GM21786 (cell line): ENCODE measurements at regions not wholly inside any gene's neighbourhood (a gene's known extent, or its start where the extent isn't known, plus 50 kb on each side); places are given as distances from the start of the nearest gene placed in this dataset.
"Not testable (repeated sequence)": the region's sequence is repeated elsewhere in the genome, so short reads cannot be mapped to it uniquely, and the experiment has no call there.

Source experiments
- ATAC-seq: cut with Tn5 transposase; IDR thresholded peaks from one replicate; pipeline ENCODE4 v1.9.1; 2021; ENCODE audit not compliant: unreplicated experiment

DNA sequence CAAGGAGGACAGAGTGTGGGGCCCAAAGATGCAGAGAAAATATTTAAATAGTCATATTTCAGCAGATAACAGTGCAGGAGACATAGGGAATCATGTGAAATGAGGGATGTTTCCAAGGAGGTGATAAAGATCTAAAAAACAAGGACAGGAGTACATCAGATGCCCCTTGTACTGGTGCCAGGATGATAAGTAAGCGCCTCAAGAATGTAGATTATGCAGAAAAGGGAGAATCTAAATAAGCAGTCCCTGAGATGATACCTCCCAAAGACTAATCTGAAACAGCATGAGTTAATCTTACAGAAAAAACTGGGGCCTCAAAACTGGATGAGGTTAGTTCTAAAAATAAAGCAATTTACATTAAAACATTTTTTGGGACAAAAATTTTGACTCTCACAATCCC lies 136.1 kb upstream of the WDFY3 start:
- ATAC-seq: no peak

DNA sequence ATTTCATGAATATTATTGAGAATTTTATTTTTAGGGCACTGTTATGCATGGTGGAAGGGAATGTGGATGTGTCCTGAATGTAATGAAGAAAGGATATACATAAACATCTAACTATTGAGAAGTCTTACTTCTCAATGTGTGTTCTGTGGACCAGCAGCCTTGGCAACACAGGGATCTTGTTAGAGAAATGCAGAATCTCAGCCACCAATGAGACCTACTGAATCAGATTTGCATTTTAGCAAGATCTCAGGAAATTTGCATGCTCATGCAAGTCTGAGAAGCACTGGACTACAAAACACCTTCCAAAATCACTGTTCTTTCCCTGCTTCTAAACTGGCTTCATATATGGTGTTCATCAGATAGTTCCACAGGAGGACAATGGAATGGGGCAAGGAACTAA lies 139.7 kb upstream of the WDFY3 start:
- ATAC-seq: no peak

GRCh38 chr4:85106805-85107336 lies 140.4 kb upstream of the WDFY3 start:
- no peak for ATAC-seq

- no peak for ATAC-seq
Observed at GRCh38 chr4:85107553-85107952, 141.1 kb upstream of the WDFY3 start.

- ATAC-seq: no peak
Observed at GRCh38 chr4:85113706-85114105, 147.2 kb upstream of the WDFY3 start.

- ATAC-seq: no peak
Observed at GRCh38 chr4:85114526-85114925, 148.0 kb upstream of the WDFY3 start.

- no peak for ATAC-seq
Observed at GRCh38 chr4:85116008-85116407, 149.5 kb upstream of the WDFY3 start.

- no peak for ATAC-seq
Observed at GRCh38 chr4:85125688-85126087, 159.2 kb upstream of the WDFY3 start.

GRCh38 chr4:85126991-85127591 lies 160.6 kb upstream of the WDFY3 start:
- no peak for ATAC-seq

DNA sequence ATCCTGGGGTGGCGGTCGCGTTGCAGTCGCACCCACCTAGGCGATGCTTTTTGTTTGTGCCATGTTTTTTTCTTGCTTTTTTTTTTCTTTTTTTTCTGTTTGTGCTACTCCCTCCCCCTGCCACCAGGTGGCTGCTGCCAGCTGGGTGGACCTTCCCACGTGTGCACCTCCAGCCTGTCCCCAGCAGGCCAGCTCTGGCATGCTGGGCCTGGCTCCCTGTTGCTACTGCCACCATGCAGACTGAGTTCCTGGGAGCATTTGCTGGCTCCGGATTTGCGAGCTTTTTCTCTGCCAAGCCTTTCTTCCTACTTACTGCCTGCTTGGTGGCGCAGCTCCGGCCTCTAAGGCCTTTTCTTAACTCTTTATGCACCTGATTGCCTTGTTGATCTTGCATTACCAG lies 161.2 kb upstream of the WDFY3 start:
- ATAC-seq: peak; percentile 92

DNA sequence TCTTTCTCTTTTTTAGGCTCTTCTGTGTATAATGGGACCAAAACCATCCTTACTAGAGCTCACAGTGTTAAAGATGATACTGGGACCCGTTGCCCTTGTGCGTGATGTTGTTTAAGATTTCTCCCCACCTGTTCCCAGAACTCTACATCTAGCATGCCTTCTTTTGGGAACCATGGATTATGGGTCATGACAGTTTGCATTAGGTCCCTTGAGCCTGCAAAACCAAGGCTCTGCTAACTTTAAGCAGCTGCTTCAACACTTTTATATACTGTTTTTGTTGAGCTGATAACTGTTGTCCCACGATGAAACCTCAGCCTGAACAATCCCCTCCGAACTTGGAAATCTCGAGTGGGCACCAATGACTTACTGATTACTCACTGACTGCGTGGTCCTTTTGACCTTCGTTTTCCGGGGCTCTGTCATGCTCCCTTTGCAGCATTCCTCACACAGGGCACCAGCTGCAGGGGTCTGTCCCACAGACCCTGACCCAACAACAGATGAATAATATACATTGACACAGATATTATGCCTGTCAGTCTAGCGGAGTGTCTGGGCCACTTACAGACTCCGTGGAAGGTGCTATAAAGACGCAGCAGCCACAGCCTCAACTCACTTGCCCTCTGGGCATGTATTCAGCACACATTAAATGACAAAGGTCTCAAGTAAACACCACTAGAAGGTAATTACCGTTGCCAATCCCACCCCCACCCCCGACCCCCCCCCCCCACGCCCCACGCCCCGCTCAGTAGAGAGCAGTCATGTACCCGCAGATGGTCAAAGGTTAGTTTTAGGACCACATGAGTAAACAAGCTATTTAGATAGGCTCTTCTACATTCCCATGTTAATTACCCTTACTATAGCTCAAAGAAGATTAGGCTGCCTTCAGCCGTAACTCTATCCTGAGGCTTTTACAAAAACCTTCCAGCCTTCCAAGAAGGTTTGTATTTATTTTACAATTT lies 162.0 kb upstream of the WDFY3 start:
- no peak for ATAC-seq

DNA sequence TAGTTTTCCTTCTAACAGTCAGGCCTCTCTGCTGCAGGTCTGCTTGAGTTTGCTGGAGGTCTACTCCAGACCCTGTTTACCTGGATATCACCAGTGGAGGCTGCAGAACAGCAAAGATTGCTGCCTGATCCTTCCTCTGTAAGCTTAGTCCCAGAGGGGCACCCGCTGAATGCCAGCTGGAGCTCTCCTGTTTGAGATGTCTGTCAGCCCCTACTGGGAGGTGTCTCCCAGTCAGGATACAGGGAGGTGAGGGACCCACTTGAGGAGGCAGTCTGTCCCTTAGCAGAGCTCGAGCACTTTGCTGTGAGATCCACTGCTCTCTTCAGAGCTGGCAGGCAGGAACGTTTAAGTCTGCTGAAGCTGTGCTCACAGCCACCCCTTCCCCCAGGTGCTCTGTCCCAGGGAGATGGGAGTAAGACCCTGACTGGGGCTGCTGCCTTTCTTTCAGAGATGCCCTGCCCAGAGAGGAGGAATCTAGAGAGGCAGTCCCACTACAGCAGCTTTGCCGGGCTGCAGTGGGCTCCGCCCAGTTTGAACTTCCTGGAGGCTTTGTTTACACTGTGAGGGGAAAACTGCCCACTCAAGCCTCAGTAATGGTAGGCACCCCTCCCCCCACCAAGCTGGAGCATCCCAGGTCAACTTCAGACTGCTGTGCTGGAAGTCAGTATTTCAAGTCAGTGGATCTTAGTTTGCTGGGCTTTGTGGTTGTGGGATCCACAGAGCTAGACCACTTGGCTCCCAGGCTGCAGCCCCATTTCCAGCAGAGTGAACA lies 163.1 kb upstream of the WDFY3 start:
- not testable (repeated sequence) for ATAC-seq

DNA sequence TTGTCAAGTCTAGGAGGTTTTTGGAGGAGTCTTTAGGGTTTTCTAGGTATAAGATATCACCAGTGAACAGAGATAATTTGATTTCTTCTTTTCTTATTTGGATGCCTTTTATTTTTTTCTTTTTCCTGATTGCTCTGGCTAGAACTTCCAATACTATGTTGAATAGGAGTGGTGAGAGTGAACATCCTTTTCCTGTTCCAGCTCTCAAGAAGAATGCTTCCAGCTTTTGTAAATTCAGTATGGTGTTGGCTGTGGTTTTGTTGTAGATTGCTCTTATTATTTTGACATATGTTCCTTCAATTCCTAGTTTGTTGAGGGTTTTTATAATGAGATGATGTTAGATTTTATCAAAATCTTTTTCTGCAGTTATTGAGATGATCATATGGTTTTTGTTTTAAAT lies 165.6 kb upstream of the WDFY3 start:
- ATAC-seq: no peak

DNA sequence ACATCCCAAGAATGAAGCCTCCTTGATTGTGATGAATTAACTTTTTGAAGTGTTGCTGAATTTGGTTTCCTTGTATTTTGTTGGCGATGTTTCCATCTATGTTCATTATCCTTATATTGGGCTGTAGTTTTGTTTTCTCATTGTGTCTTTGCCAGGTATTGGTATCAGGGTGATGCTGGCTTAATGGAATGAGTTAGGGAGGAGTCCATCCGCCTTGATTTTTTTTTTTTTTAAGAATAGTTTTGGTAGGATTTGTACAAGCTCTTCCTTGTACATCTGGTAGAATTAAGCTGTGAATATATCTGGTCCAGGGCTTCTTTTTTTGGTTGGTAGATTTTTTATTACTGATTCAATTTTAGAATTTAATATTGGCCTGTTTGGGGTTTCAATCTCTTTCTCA lies 166.1 kb upstream of the WDFY3 start:
- ATAC-seq: no peak

GRCh38 chr4:85139749-85140148 lies 173.3 kb upstream of the WDFY3 start:
- ATAC-seq: not testable (repeated sequence)

GRCh38 chr4:85142451-85142850 lies 176.0 kb upstream of the WDFY3 start:
- no peak for ATAC-seq

DNA sequence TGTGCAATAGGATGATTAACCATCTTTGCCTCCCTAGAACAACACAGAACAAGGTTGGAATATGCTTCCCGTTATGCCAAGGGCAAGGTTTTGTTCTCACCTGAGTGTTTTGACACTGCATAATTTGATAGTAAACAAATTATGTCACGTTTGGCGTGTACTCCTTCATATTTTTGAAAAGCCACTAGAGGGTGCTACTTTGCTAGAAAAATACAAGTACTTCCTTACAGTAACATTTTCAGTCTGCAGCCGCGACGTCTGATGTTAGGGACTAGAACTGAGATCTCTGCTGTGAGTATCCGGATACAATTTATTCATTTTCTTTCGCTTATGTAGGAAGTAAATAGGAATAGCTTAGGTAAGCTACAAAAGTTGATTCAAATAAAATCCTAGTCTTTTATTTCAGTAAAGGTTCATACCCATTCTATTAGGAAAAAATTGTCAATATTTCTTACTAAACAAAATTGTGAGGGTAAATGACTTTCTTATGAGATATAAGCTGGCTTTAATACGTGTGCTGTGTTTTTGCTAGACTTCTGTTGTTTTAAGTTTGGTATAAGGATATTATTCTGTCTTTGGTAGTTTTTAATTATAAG lies 181.1 kb upstream of the WDFY3 start:
- ATAC-seq: peak; percentile 88

DNA sequence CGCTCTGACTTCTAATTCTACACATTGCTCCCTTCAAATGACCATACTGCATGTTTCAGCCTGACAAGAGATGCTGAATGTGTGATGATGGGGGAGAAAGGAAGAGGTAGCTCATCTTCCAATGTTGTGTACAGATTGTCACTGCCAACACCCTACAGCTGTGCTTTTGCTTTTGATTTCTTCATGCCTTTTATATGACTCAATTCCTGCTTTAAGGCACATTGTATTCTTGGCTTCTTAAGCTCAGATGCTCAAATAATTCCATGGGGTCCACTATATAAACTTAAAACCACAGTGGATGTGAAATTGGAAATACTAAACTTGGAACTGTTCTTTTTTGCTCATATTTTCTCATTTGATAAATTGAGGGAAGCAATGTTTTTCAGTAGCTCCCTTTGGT lies 183.2 kb upstream of the WDFY3 start:
- ATAC-seq: no peak

- ATAC-seq: no peak
Observed at GRCh38 chr4:85151371-85151770, 184.9 kb upstream of the WDFY3 start.

DNA sequence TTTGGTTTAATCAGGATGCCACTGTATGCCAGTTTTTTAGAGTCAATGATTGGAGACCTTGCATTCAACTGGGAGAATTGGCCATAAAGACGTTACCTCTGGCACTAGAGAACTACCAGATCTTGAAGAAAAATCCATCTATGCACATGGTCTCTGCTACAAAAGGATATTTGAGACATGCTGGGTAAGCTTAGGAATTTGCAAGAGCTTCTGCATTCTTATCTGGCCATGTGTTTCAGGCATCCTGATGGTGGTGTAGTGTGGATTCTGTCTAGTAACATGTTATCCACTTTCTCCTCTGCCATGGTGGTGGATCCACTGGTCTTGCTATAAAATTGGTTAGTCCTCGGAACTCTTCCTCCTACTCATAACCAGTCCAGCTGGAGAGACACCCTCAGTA lies 185.3 kb upstream of the WDFY3 start:
- ATAC-seq: no peak

- ATAC-seq: no peak
Observed at GRCh38 chr4:85152480-85152879, 186.0 kb upstream of the WDFY3 start.
